HPDE6-E6E7 (cell line): ENCODE measurements at regions not wholly inside any gene's neighbourhood (a gene's known extent, or its start where the extent isn't known, plus 50 kb on each side); places are given as distances from the start of the nearest gene placed in this dataset.

Experiments used
- DNase-seq: peaks from one replicate; pipeline ENCODE4 v3.0.0; 2011; ENCODE audit warnings: missing footprints; ENCODE audit errors: extremely low spot score

GRCh38 chr5:6868171-6868570 lies 154.9 kb downstream of the TENT4A start:
- no peak for DNase-seq

GRCh38 chr5:6868575-6869215 lies 155.5 kb downstream of the TENT4A start:
- DNase-seq, result no peak

- DNase-seq, result no peak
Measured at GRCh38 chr5:6869677-6870076, 156.4 kb downstream of the TENT4A start.

GRCh38 chr5:6872441-6873160 lies 159.4 kb downstream of the TENT4A start:
- DNase-seq, result no peak

GRCh38 chr5:6873359-6873758 lies 160.1 kb downstream of the TENT4A start:
- DNase-seq, result no peak

GRCh38 chr5:6875376-6875775 lies 162.1 kb downstream of the TENT4A start:
- peak; percentile 36 for DNase-seq

- DNase-seq, result no peak
Measured at GRCh38 chr5:6877986-6878828, 165.0 kb downstream of the TENT4A start.

- no peak for DNase-seq
Measured at GRCh38 chr5:6885581-6885980, 172.3 kb downstream of the TENT4A start.

GRCh38 chr5:6886866-6887265 lies 173.6 kb downstream of the TENT4A start:
- no peak for DNase-seq

GRCh38 chr5:6889030-6889429 lies 175.8 kb downstream of the TENT4A start:
- DNase-seq, result no peak

GRCh38 chr5:6899221-6899620 lies 186.0 kb downstream of the TENT4A start:
- no peak for DNase-seq

GRCh38 chr5:6900247-6901227 lies 187.3 kb downstream of the TENT4A start:
- DNase-seq, result no peak

GRCh38 chr5:6902094-6902493 lies 188.9 kb downstream of the TENT4A start:
- DNase-seq, result no peak

GRCh38 chr5:6902597-6902996 lies 189.4 kb downstream of the TENT4A start:
- DNase-seq, result no peak

- no peak for DNase-seq
Measured at GRCh38 chr5:6903934-6904333, 190.7 kb downstream of the TENT4A start.

GRCh38 chr5:6904860-6905259 lies 191.6 kb downstream of the TENT4A start:
- DNase-seq, result no peak

- no peak for DNase-seq
Measured at GRCh38 chr5:6905423-6905822, 192.2 kb downstream of the TENT4A start.

- DNase-seq, result no peak
Measured at GRCh38 chr5:6905883-6906282, 192.7 kb downstream of the TENT4A start.

GRCh38 chr5:6907320-6907918 lies 194.2 kb downstream of the TENT4A start:
- no peak for DNase-seq

- no peak for DNase-seq
Measured at GRCh38 chr5:6909901-6910300, 196.7 kb downstream of the TENT4A start.

- DNase-seq, result no peak
Measured at GRCh38 chr5:6910950-6911349, 197.7 kb downstream of the TENT4A start.
